K562 (cell line): ENCODE measurements at regions not wholly inside any gene's neighbourhood (a gene's known extent, or its start where the extent isn't known, plus 50 kb on each side); places are given as distances from the start of the nearest gene placed in this dataset.

Experiments
- ATAC-seq: fragments of 200-7000 bp; cut with Tn5 transposase; 3 replicates; pipeline ENCODE4 v1.9.1; 2020; ENCODE audit warnings: moderate library complexity
- BruUV-seq: library from RNA; stranded (reverse); fragments of 400-500 nt; replicated peaks from 2 replicates; lab custom pipeline; 2021; lab: Mats Ljungman, UMichigan
- CTCF ChIA-PET: fragments of 300-600 bp; formaldehyde crosslinking; extraction: SDS; loops from one replicate; lab custom pipeline; 2021; ENCODE audit warnings: low intra/inter-chr PET ratio; lab: Yijun Ruan, JAX
- POLR2A ChIA-PET: fragments of 300-600, 350-650 bp; sonication (Branson Sonifier 250); formaldehyde crosslinking; extraction: SDS; loops from one replicate; lab custom pipeline; 2021; ENCODE audit warnings: antibody characterized with exemption, inconsistent platforms; lab: Yijun Ruan, JAX
- DNase-seq, 4 experiments: peaks; one replicate each; pipeline versions ENCODE4 v3.0.0 to v3.0.0-alpha.2; 2011 to 2018; ENCODE audit warnings: low spot score in 3 of 4, mixed read lengths in 3 of 4; ENCODE audit errors: extremely low read depth in 1 of 4
- FAIRE-seq: peaks from 2 replicates; lab custom pipeline; 2011; peaks lifted over from hg19 to GRCh38; lab: Jason Lieb, UNC
- H2AFZ ChIP-seq: 2 replicates; pipeline ENCODE4 v1.6.0; 2011; ENCODE audit warnings: low read depth, low read length, control low read depth, inconsistent platforms
- H3K27ac ChIP-seq: fragments of 200-600 bp; 3 replicates; pipeline ENCODE4 v1.8.0; 2011; ENCODE audit warnings: low read depth, mild to moderate bottlenecking, control low read depth, inconsistent platforms, low read length, moderate library complexity, mixed read lengths; ENCODE audit errors: extremely low read depth
- H3K27me3 ChIP-seq, 2 experiments: fragments of 300-600 bp in 1 of 2; 2 replicates in 1 of 2; 3 replicates in 1 of 2; pipeline versions ENCODE4 v1.6.0 to v1.8.0; 2011; ENCODE audit warnings: inconsistent platforms in 2 of 2, low read length in 2 of 2, mild to moderate bottlenecking in 1 of 2, mixed read lengths in 1 of 2, moderate library complexity in 1 of 2; ENCODE audit not compliant: control insufficient read depth in 2 of 2, insufficient read depth in 2 of 2
- H3K36me3 ChIP-seq: fragments of 300-600 bp; 3 replicates; pipeline ENCODE4 v1.8.0; 2011; ENCODE audit warnings: mild to moderate bottlenecking, low read length, inconsistent platforms; ENCODE audit not compliant: control insufficient read depth, insufficient read depth
- H3K4me1 ChIP-seq, 2 experiments: fragments of 200-600 bp in 1 of 2; replicated peaks in 1 of 2; 2 replicates in 1 of 2; 3 replicates in 1 of 2; pipeline versions ENCODE4 v1.5.1 to v1.8.0; 2011; ENCODE audit warnings: inconsistent platforms in 2 of 2, low read length in 2 of 2, mild to moderate bottlenecking in 1 of 2, mixed read lengths in 1 of 2, moderate library complexity in 1 of 2; ENCODE audit not compliant: control insufficient read depth in 2 of 2, insufficient read depth in 2 of 2
- H3K4me2 ChIP-seq: 2 replicates; pipeline ENCODE4 v1.6.1; 2011; ENCODE audit warnings: low read length, control low read depth, inconsistent platforms, mixed read lengths; ENCODE audit not compliant: insufficient read depth
- H3K4me3 ChIP-seq: fragments of 200-600 bp; sonication (generic), shearing (Covaris generic); 2 replicates; pipeline ENCODE4 v1.5.1; 2016; ENCODE audit warnings: control low read depth, inconsistent platforms
- H3K79me2 ChIP-seq: fragments of 200-600 bp; 3 replicates; pipeline ENCODE4 v1.8.0; 2011; ENCODE audit warnings: low read length, inconsistent platforms; ENCODE audit not compliant: control insufficient read depth, insufficient read depth
- H3K9ac ChIP-seq, 2 experiments: 2 replicates each; pipeline versions ENCODE4 v1.6.0 to v1.6.1; 2011; ENCODE audit warnings: low read depth in 2 of 2, low read length in 2 of 2, control low read depth in 1 of 2, inconsistent platforms in 1 of 2, mild to moderate bottlenecking in 1 of 2, mixed read lengths in 1 of 2; ENCODE audit not compliant: insufficient read depth in 1 of 2
- H3K9me1 ChIP-seq: one replicate; pipeline ENCODE4 v1.6.0; 2011; ENCODE audit warnings: inconsistent platforms, mild to moderate bottlenecking, low read length, moderate library complexity; ENCODE audit not compliant: control insufficient read depth, insufficient read depth
- H3K9me3 ChIP-seq: replicated peaks from 2 replicates; pipeline ENCODE4 v1.5.1; 2011; ENCODE audit warnings: low read depth, low read length, inconsistent platforms; ENCODE audit not compliant: control insufficient read depth, insufficient read depth
- H4K20me1 ChIP-seq: replicated peaks from 2 replicates; pipeline ENCODE4 v1.6.1; 2011; ENCODE audit warnings: low read length, inconsistent platforms, mixed read lengths; ENCODE audit not compliant: control insufficient read depth, insufficient read depth
- CAMTA2 ChIP-seq: fragments of 250-450 bp; sonication (Bioruptor Pico); conservative IDR thresholded peaks from 2 replicates; pipeline ENCODE4 v1.5.1; 2022
- HDAC3 ChIP-seq: fragments of 450-650 bp; IDR thresholded peaks from 2 replicates; pipeline ENCODE4 v1.6.1; 2018; ENCODE audit warnings: borderline replicate concordance, mild to moderate bottlenecking, moderate library complexity; ENCODE audit not compliant: partially characterized antibody
- HMG20B ChIP-seq: fragments of 250-450 bp; sonication (Bioruptor Pico); IDR thresholded peaks from 2 replicates; pipeline ENCODE4 v1.5.0; 2021; ENCODE audit warnings: mild to moderate bottlenecking
- HNRNPLL ChIP-seq: fragments of 200-400 bp; formaldehyde crosslinking; IDR thresholded peaks from 2 replicates; pipeline ENCODE4 v1.6.1; 2017; ENCODE audit warnings: low read length, low read depth, mild to moderate bottlenecking; ENCODE audit not compliant: poor library complexity, severe bottlenecking
- PML ChIP-seq: IDR thresholded peaks from 2 replicates; pipeline ENCODE4 v1.6.1; 2012; ENCODE audit warnings: low read length, inconsistent platforms
- PURB ChIP-seq: sonication (generic); formaldehyde crosslinking; IDR thresholded peaks from 2 replicates; pipeline ENCODE4 v1.9.0; 2021; ENCODE audit warnings: low read depth, mild to moderate bottlenecking, missing genetic modification reagents
- ZNF778 ChIP-seq: fragments of 450-650 bp; formaldehyde crosslinking; IDR thresholded peaks from 2 replicates; pipeline ENCODE4 v1.4.0; 2020; ENCODE audit warnings: mild to moderate bottlenecking, moderate library complexity
- WGBS: fragments of 100-300 bp; shearing (Covaris generic); methylation state at CpG from one replicate; pipeline ENCODE4 v1.1.6; 2016; ENCODE audit warnings: low coverage, mixed read lengths; ENCODE audit not compliant: insufficient coverage; ENCODE audit errors: missing lambda C conversion rate; 5-methylcytosine and 5-hydroxymethylcytosine counted together
- in situ Hi-C: fragments of 300-500 bp; cut with MboI; formaldehyde crosslinking; loops from 4 replicates; pipeline ENCODE4 v1.15.0; 2018; ENCODE audit warnings: inconsistent platforms, mixed read lengths
- intact Hi-C: fragments of 100-400 bp; cut with micrococcal nuclease; formaldehyde crosslinking; loops from 2 replicates; pipeline ENCODE4 v1.14.2; 2022
- TF ChIP-seq, protein P1 (sequence below), 3 experiments: IDR thresholded peaks in 2 of 3; conservative IDR thresholded peaks in 1 of 3; 2 replicates each; pipeline ENCODE4 v1.5.1; 2011 to 2012; ENCODE audit warnings: low read length in 3 of 3, mild to moderate bottlenecking in 3 of 3, control low read depth in 2 of 3, improper control_type of control experiment in 1 of 3, inconsistent platforms in 1 of 3, low read depth in 1 of 3, mixed read lengths in 1 of 3, moderate library complexity in 1 of 3; ENCODE audit not compliant: insufficient read depth in 2 of 3
- TF ChIP-seq, protein P2 (sequence below): fragments of 450-650 bp; IDR thresholded peaks from one replicate; pipeline ENCODE4 v1.6.1; 2018; ENCODE audit warnings: mild to moderate bottlenecking, moderate library complexity; ENCODE audit not compliant: partially characterized antibody

DNA sequence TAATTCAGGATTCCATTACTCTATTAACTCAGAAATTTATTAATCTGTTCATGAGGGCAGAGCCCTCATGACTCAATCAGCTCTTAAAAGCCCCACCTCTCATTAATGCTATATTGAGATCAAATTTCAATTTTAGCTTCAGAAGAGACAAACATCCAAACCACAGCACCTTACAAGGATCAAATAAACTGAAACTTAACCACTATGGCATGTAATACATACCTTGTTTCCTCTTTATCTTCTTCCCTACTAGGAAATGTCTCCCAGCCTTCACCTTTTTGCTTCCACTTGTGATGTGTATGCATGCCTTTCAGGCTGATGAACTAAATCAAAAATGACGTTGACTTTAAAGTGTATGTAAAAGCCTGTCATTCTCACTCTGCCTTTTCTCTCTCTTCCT is 2121.3 kb downstream of the NCAM2 start:
- no peak overlapping the region for H3K27ac ChIP-seq
- in situ Hi-C loops (no loop called here), intact Hi-C loops (no loop called here)
- no peaks in the 10 kb centered on the region for H3K4me1 ChIP-seq
- H3K9ac ChIP-seq, result no peak overlapping the region
- POLR2A ChIA-PET, result no interaction called here
- no peaks in the 10 kb centered on the region for H3K79me2 ChIP-seq
- H3K4me3 ChIP-seq, result no peak overlapping the region
- no peaks in the 10 kb centered on the region for H3K9me3 ChIP-seq
- no peaks in the 10 kb centered on the region for H4K20me1 ChIP-seq
- DNase-seq (no peak), ATAC-seq (no peak), FAIRE-seq (no peak)
- H3K4me2 ChIP-seq, result no peak overlapping the region
- H3K36me3 ChIP-seq, result no peaks in the 10 kb centered on the region
- no peak overlapping the region for H2AFZ ChIP-seq
- no peaks in the 10 kb centered on the region for H3K9me1 ChIP-seq
- WGBS, result 0% methylated on average over 1 of the region's 1 CpG
- CTCF ChIA-PET, result no interaction called here
- TF ChIP-seq, protein P1, sequence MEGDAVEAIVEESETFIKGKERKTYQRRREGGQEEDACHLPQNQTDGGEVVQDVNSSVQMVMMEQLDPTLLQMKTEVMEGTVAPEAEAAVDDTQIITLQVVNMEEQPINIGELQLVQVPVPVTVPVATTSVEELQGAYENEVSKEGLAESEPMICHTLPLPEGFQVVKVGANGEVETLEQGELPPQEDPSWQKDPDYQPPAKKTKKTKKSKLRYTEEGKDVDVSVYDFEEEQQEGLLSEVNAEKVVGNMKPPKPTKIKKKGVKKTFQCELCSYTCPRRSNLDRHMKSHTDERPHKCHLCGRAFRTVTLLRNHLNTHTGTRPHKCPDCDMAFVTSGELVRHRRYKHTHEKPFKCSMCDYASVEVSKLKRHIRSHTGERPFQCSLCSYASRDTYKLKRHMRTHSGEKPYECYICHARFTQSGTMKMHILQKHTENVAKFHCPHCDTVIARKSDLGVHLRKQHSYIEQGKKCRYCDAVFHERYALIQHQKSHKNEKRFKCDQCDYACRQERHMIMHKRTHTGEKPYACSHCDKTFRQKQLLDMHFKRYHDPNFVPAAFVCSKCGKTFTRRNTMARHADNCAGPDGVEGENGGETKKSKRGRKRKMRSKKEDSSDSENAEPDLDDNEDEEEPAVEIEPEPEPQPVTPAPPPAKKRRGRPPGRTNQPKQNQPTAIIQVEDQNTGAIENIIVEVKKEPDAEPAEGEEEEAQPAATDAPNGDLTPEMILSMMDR (IDR thresholded peaks at IDR 0.05 in 2 of 3, conservative IDR thresholded peaks at IDR 0.05 in 1 of 3; ENCODE audit: insufficient read depth in 2 of 3, low read depth in 1 of 3, low read length in 3 of 3), result no peak
- no peak for TF ChIP-seq PURB (CRISPR knock-in tag)
- TF ChIP-seq HMG20B (CRISPR knock-in tag), result no peak
- no peak for TF ChIP-seq PML
- no peak for TF ChIP-seq ZNF778 (CRISPR knock-in tag)
- TF ChIP-seq CAMTA2, result no peak
- TF ChIP-seq, protein P2, sequence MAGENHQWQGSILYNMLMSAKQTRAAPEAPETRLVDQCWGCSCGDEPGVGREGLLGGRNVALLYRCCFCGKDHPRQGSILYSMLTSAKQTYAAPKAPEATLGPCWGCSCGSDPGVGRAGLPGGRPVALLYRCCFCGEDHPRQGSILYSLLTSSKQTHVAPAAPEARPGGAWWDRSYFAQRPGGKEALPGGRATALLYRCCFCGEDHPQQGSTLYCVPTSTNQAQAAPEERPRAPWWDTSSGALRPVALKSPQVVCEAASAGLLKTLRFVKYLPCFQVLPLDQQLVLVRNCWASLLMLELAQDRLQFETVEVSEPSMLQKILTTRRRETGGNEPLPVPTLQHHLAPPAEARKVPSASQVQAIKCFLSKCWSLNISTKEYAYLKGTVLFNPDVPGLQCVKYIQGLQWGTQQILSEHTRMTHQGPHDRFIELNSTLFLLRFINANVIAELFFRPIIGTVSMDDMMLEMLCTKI, result no peak
- no peak for TF ChIP-seq HNRNPLL
- no peak for TF ChIP-seq HDAC3
- BruUV-seq, result no TSS peak
- H3K27me3 ChIP-seq, result no peaks in the 10 kb centered on the region
